Left ventricle myocardium superior (tissue), 1 donor: ENCODE measurements at regions not wholly inside any gene's neighbourhood (a gene's known extent, or its start where the extent isn't known, plus 50 kb on each side); places are given as distances from the start of the nearest gene placed in this dataset.

Source experiments
- ATAC-seq: fragments of 200-7000 bp; cut with Tn5 transposase; one replicate; pipeline ENCODE4 v1.9.1; 2020; ENCODE audit warnings: mild to moderate bottlenecking, moderate library complexity
- DNase-seq: peaks from one replicate; pipeline ENCODE4 v3.0.0-alpha.2; 2020
- intact Hi-C: fragments of 100-400 bp; cut with micrococcal nuclease; formaldehyde crosslinking; loops from one replicate; pipeline ENCODE4 v1.11.0; 2022
- donor health status: DM: no; HTN: yes; CAD: no; lungs with severe emphysema.

GRCh38 chr9:108664309-108665255 lies 191.2 kb downstream of the ACTL7B start:
- DNase-seq (no peak), ATAC-seq (no peak)
- intact Hi-C loops = no loop called here

DNA sequence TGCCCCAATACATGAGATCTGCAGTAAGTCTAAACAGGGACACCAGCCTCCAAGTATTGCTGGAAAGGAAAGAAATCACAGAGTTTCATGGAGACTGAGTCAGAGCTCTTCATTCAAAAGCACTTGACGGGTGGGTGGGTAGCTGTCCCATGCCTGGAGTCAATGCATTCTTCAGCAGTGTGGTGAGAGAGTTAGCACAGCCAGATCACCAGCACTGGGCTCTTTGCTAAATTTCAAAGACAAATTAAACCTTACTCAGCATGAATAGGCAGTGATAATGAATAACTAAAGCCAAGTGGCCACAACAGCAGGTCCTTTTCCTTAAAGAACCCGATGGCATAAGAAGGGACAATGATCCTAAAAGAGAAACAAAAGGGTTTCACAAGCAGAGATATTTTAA lies 192.4 kb downstream of the ACTL7B start:
- ATAC-seq (no peak), DNase-seq (no peak)
- intact Hi-C loops = no loop called here

DNA sequence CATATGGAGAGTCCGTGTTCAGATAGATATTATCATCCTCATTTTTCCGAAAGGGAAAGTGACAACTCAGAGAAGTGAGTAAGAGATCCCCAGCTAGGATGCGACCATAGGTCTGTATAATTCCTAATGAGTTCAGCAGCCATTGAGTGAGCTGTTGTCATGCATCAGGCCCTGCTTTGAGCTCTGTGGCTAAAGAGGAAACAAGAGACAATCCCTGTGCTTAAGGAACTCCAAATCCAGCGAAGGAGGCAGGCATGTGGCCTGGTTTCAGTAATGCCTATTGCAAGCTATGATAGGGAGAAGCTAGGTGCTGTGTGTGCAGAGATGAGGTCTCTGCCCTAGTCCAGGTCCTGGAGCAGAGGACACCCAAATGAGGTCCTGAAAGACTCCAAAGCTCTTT lies 192.8 kb downstream of the ACTL7B start:
- intact Hi-C loops = no loop called here
- no peak for ATAC-seq
- no peak for DNase-seq

DNA sequence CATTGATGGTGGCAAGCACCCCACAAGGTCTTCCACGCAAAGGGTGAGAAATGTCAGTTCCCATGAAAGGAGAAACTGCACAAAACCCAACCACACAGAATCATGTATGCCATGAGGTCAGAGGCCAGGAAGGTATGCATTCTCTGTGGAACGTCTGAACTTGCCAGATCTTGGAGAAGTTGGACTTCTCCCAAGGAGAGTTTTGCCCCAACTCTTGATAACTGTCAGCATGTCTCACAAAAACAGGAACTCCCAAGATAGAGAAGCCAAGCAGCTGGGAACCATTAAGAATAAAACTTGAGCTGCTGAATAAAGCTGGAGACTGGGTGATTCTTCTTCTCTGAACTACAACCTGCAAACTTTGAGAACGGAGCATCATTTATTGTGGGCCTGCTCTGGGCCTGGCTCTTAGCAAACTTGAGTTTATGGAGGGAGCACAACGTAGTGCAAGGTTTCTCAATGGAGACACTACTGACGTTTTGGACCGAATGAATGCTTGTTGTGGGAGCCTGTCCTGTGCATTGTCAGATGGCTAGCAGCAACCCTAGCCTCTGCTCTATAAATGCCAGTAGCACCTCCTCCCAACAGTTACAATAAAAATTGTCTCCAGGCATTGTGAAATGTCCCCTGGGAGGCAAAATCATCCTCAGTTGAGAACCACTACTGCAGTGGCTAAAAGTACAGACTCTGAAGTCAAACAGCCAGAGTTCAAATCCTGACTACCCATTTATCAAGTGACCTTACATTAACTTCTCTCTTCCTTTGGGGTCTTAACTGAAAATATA lies 193.5 kb downstream of the ACTL7B start:
- intact Hi-C loops = no loop called here
- ATAC-seq (no peak), DNase-seq (no peak)

GRCh38 chr9:108656566-108656965 lies 199.2 kb downstream of the ACTL7B start:
- intact Hi-C loops = no loop called here
- DNase-seq = no peak
- no peak for ATAC-seq

DNA sequence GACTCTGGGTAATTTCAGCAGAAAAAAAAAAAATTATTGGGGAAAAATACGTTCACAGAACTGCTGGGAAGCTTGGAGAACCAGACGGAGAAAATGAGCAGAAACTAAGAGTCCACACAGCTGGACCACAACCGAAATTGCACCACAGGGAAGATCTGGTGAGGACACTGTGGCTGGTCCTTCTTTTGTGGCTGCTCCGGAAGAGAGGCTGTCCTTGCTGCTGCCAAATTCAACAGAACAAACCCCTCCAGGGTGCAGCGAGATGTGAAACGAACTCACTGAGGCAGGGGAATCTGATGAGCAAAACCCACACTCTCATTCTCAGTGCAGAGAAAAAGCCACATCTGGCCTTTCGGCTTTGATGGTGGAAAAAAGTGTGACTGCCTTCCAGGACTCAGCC lies 200.0 kb downstream of the ACTL7B start:
- DNase-seq (no peak), ATAC-seq (no peak)
- intact Hi-C loops = no loop called here

- intact Hi-C loops = no loop called here
- ATAC-seq (no peak), DNase-seq (no peak)
Observed at GRCh38 chr9:108654566-108654965, 201.2 kb downstream of the ACTL7B start.

DNA sequence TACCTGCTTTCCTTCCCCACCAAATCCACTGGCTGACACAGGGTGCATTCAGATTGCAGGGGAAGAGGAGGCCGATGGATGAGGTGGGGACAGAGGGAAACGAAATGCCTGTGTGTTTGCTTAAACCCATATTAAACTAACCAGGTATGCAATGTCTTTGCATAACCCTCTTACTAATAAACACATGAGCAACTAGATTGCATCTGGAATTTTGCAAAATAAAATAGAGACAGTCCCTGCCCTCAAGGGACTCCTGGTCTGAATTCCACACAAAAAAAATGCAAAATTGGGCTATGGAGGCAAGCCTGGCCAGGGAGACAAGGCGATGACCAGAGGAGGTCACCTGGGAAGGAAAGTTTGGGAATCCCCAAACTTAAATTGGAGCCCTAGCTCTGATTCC lies 202.9 kb downstream of the ACTL7B start:
- ATAC-seq = no peak
- intact Hi-C loops = no loop called here
- DNase-seq = no peak

- ATAC-seq = no peak
- intact Hi-C loops = no loop called here
- no peak for DNase-seq
Observed at GRCh38 chr9:108650826-108651225, 205.0 kb downstream of the ACTL7B start.

DNA sequence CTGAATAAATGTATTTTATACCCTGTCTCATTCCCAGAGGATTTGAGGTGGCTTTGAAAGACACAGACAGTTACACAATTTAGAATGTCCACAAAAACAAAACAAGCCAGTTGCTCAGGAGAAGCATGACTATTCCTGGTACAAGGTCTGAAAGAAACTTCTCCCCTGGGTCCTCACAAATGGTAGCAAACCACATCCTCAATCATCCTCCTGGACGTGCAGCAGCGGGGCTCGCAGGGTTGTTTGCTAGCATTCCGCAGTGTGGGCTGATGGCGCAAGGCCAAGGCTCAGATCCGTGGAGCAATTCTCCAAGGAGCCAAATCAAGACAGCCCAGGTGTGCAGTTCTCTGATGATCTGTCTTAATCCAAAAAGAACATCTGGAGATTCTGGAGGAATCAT lies 210.3 kb downstream of the ACTL7B start:
- peak; percentile 30 for DNase-seq
- intact Hi-C loops = no loop called here
- ATAC-seq = no peak

DNA sequence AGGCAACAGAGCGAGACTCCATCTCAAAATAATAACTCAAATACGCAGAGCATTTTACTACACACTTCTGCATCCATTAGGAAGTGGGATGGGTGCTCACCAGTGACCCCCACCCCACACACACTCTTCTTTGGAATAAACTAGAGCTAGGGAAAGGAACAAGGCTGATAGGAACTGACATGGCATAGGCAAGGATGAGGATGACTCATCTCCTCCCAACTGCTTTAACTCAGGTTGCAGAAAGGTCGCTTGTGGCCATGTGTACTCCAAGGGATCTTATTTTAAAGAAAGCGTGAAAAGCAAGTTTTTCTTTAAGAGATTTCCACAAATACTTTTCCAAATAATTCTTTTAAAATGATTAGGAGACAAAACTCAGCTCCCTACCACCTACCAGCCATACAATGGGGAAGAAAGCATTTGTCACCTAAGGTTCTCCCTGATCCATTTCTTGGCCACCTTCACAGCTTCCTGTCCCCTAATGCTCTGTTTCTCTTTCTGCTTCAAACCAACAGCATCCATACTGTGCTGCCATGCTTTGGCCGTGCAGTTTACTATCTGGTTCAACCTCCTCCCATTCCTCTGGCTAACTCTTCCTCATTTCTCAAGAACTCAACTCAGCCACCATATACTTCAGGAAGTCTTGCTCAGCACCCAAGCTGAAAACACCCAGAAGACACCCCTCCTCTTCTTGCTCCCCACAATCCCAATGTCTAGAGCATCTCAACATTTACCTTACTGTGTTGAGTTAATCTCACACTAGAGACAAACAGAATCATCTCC lies 211.9 kb downstream of the ACTL7B start:
- DNase-seq (no peak), ATAC-seq (no peak)
- intact Hi-C loops = no loop called here

DNA sequence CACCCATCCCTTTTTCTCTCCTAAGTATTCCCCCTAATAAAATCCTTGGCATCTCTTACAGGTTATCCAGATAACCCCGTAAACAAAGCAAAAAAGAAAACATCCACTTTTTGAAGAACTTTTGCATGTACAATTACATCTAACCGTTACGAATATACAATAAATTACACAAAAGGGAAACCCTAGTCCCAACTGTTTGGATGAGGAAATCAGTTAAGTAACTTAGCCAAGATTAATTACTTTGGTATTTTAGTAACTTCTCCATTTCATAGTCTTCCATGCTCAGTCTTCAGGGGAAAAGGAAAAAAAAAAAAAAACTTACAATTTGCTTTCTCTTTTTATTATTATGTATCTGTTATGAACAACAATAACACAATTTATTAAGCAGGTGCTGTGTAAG lies 212.9 kb downstream of the ACTL7B start:
- intact Hi-C loops = no loop called here
- ATAC-seq (no peak), DNase-seq (no peak)

- no peak for DNase-seq
- intact Hi-C loops = no loop called here
- no peak for ATAC-seq
Observed at GRCh38 chr9:108640230-108640629, 215.6 kb downstream of the ACTL7B start.

DNA sequence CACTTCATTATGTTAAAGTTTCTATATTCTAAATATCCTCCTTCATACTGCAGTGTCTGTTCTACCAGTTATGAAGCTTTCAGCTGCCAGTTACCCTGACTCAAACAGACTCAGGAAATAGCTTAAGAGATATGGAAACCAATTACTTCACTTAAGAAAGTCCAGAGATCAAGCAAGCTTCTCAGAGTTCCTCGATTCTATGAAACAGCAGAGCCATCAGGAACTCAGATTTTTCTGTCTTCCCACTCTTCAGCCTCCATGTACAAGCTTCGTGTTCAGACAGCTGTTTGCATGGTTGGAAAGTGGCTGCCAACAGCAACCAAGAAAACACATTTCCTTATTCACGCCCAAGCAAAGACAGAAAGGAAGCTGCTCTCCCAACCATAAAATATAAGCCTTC lies 216.1 kb downstream of the ACTL7B start:
- DNase-seq (no peak), ATAC-seq (no peak)
- intact Hi-C loops = no loop called here

GRCh38 chr9:108639091-108639490 lies 216.7 kb downstream of the ACTL7B start:
- intact Hi-C loops = no loop called here
- DNase-seq = no peak
- no peak for ATAC-seq

- ATAC-seq (no peak), DNase-seq (no peak)
- intact Hi-C loops = no loop called here
Observed at GRCh38 chr9:108637340-108637739, 218.4 kb downstream of the ACTL7B start.

DNA sequence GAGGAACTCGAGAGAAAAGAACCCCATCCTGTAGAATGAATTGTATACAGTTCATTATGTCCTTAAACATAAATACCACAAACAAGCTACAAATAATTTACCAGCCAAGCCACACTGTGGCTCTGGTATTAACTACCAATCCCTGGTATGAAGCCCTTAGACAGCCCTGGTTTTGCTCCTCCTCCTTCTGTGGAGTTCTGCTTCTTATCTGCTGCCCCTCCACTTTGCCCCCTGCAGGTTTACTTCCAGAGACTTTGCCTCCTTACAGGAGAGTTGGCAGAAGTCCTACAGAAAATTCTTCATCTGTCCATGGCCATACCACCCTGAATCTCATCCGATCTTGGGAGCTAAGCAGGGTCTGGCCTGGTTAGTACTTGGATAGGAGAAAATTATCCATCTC lies 219.8 kb downstream of the ACTL7B start:
- intact Hi-C loops = no loop called here
- ATAC-seq = no peak
- no peak for DNase-seq

- intact Hi-C loops = no loop called here
- DNase-seq (no peak), ATAC-seq (no peak)
Observed at GRCh38 chr9:108634672-108635462, 220.9 kb downstream of the ACTL7B start.

DNA sequence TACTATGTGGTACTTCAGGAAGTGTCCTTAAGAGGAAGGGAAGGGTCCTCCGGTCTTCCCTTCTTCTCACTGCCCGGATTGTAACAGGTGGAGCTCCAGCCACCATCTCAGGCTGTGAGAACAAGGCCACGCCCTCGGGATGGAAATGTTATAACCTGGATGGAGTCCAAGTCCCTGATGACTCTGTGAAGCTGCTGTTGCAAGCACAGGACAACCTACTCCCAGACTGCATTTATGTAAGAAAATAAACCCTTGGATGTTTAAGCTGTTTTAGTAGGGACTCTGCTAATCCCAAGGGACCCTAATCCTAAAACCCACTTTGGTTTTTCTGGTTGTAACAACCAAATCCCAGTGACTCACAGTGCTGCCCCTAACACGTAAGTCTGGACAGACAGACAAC lies 221.6 kb downstream of the ACTL7B start:
- ATAC-seq (peak; percentile 49), DNase-seq (no peak)
- intact Hi-C loops = no loop called here
